DMS 273 (cell line): ENCODE measurements at regions not wholly inside any gene's neighbourhood (a gene's known extent, or its start where the extent isn't known, plus 50 kb on each side); places are given as distances from the start of the nearest gene placed in this dataset.

Experiments
- DNase-seq: peaks from one replicate; lab custom pipeline; 2025; ENCODE audit not compliant: unreplicated experiment; lab: John Stamatoyannopoulos, UW

DNA sequence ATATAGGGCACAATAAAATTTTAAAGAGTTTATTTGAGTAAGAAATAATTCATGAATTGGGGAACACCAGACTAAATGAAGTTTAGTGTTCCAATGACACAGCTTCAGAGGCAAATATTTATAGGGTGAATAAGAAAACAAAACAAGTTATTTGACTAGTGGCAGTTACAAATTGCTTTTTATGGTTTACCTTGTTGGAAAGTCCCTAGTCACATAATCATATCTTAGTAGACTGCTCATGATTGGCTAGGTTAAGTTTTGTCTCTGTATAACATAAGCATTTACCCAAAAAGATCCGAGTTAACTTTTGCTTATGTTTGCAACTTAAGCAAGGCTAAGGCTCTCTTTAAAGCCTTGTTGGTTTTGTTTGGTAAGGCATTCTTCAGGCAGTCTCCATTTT lies 224.7 kb upstream of the MIR17HG start:
- DNase-seq = no peak

DNA sequence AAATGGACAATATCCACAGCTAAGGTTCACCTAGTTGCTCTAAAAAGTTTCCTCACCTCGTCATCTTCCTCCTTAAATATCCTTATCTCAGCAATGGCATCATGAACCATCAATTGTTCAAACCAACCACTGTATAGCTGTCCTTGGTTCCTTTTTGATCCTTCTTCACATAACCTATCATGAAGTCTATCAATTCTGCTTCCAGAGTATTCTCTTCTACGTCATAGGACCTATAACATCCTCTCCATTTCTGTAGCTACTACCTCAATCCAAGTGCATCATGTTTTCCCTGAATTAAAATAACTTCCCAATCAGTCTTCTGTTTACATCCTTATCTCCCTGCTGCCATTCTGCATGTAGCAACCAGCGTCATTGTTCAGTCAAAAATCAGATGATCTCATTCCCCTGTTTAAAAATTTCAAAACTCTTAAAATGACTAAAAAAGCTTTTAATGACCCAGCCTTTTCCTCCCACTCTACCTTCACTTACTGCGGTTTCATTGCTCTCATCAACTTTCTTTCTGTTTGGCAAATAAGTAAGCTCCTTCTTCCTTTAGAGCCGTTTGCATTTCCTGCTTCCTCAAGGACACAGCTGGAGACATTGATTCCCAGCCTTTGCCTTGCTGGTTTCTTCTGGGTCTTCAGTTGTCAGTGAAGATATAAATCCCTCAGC lies 223.9 kb upstream of the MIR17HG start:
- no peak for DNase-seq

DNA sequence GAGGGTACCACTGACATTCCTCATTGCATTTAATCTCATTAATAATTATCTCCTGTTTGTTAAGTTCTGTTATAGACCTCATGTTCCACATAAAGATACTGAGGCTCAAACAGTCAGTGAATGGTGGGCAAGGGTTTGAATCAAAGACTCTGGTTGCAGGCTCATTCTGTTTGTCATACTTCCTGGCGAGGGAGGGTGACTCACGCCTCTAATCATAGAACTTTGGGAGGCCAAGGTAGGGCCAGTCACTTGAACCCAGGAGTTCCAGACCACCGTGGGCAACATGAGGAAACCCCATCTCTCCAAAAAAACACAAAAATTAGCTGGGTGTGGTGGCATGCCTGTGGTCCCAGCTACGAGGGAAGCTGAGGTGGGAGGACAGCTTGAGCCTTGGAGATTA lies 220.7 kb upstream of the MIR17HG start:
- DNase-seq = no peak

DNA sequence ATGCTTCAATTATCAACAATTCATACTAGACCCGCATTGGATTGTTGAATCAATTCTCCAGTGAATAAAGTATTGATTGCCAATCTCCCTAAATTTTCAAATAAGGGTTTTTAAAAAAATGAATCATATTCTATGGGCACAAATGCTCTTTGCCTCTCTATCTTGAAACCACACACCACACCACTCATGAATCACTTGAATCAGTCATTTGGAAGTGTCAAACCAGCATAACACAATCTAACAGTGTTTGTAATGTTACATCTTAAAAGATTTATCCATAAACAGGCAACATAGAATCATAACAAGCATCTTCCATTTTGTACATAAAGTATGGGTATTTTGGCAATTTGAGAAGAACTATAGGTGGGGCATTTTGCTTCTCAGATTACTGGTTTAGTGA lies 219.5 kb upstream of the MIR17HG start:
- DNase-seq = no peak

DNA sequence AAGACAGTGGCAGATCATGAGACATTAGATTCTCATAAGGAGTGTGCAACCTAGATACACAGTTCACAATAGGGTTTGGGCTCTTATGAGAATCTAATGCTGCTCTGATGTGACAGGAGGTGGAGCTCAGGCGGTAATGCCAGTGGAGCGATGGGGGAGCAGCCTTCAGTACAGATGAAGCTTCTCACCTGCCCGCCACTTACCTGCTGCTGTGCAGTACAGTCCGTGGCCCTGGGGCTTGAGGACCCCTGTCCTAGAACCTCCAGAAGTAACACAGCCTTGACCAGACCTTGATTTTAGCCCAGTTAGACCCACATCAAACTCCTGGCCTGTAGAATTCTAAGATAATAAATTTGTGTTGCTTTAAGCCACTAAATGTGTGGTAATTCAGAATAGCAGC lies 215.1 kb upstream of the MIR17HG start:
- DNase-seq = no peak

DNA sequence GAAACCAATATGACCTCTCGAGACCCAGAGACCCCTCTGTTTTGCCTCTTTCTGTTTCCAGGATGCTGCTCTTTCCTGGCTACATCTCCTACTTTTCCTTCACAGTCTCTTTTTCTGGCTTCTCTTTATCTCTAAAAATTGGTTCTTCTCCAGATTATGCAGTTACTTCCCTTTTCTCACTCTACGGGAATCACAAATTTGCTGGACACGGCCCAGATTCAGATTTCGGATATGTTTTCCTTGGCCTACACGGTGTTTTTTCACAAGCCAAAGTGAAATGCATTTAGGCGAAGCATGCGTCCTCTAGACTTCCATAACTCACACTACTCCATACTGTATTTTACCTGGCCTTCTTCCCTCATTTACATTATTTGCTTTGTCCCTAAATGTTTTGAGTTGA lies 214.7 kb upstream of the MIR17HG start:
- no peak for DNase-seq

DNA sequence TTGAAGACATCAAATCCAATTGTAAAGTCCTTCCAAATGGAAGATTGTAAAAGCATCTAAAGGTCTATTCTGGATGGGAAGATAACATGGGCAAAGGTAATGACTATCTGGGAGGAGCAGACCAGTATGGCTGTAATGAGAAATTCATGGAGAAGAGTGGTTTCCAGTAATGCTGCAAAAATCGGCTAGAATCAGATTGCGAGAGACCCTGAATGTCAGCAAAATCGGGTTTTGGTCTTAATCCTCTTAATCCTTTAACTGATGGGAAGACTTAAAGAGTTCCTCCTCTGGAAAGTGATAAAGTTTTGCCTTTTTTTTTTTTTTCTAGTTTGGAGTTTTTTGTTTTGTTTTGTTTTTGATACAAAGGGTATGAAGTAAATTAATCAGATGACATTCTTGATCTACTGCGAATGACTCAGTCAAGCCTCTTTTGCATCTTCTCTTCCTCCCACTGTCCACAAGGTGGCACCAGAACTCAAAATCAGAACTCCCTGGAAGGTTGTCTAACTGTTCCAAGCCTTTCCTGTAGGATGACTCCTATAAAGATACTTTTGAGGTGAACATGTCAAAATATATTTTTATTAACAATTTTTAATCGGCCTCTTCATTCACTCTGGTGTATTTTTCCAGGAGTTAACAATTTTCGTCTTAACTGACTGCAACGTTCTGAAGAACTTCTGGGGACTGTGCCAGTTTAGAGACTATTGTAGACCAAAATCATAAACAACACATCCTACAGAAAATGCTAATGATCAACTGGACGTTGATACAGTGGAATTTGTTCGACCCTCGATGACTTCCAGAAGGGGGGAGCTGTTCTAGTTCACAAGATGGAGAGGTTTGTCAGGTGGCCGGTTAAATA lies 213.3 kb upstream of the MIR17HG start:
- DNase-seq = peak; percentile 57

DNA sequence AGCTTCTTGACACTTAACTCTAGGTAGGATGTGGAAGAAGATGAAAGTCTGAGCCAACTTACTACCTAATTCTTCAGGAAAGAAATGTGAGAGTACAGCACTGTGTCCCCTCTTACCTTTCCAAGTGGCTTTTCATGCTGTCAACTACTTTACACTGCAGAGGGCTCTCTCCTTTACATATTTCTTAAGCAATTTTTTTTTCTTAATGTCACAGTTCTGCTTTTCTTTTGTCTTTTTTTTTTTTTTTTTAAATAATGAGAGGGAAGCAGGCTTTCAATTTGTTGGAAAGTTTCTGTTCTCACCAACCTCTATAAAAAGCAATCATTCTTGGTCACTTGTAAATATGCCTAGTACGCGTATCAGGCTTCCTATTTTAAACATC lies 212.7 kb upstream of the MIR17HG start:
- DNase-seq = no peak

DNA sequence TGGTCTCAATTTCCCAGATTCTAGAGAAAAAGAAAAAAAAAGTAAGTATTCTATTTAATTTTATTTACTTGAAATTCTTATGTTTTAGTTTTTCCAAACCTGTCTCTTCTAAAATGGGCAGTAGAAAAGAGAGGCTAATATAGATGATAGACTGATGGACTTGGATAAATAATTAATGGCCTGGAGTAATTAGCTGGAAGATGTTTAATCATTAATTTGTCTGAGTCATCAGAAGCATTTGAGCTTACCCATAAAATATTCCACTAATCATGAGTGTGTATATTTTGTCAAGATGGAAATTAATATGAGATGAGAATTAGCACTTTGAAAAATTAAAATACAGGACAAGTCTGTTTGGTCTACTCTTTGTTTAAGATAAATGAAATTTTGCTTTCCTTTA lies 212.1 kb upstream of the MIR17HG start:
- no peak for DNase-seq

DNA sequence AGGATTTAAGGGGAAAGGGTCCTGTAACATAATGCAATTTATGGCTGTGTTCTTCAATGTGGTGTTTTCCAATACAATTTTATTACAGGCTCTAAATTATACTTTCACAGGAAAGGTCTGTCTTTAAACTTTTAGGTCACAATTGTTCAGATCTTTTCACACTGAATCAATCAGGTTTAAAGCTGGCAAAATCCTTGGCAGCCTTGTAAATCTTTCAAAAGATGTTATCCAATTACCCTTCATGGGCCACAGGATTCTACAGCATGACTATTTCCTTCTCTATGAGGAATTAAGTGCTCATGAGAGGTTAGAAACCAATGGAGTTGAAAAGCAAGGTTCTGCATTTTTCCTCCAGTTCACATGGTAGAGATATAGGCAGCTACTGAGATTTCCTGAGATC lies 211.5 kb upstream of the MIR17HG start:
- no peak for DNase-seq

DNA sequence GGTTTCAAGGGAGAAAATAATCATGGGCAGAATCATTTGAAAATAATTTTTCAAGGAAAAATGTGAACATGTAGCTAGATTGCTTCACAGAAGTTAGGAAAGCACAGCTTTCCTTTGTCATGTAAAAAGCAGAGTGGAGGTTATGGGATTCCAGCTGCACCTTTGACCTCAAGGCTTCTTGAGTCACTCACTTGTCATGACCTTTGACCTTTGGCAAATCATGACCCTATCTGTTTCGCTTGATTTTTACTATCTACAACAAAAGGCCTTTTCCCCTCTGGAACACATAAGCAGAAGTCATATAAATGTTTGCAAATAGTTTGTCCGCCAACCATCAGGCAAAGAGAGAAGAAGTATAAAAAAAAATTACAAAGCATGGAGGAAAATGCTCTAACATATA lies 210.7 kb upstream of the MIR17HG start:
- DNase-seq = no peak

DNA sequence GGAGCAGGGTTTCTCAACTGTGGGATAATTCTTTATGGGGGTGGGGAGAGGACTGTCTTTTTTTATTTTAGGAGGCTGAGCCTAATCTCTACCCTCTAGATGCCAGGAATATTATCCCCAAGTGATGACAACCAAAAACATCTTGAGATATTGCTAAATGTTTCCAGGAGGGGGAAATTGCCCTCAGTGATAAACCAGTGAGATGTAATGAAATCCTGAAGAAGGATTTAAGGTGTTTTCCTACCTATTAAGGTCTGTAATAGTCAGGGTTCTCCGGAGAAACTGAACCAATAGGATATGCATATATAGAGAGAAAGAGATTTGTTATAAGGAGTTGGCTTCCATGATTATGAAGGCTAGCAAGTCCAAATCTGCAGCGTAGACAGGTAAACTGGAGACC lies 208.3 kb upstream of the MIR17HG start:
- DNase-seq = no peak

DNA sequence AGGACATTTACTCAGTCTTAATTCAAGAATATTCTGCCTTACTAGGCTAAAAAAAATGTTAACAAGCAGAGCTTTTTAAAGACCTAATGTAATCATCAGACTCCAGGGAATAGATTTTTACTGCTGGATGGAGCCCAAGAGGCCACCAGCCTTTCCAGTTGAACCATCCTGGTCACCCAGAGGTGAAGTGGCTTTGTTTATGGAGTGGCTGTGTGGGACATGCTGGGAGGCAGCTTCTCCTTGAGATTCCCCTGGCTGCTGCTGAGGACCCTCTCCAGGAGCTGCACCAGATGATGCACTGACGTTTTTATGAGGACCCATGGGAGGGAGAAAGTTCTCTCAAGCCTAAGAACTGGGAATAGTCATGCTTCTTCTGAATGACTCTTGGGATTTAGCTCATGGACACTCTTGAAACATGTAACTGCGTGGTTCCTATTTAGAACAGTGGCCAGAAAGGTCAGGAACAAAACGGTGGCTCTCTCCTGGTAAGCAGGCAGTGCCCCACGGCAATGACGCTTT lies 205.9 kb upstream of the MIR17HG start:
- DNase-seq = no peak

DNA sequence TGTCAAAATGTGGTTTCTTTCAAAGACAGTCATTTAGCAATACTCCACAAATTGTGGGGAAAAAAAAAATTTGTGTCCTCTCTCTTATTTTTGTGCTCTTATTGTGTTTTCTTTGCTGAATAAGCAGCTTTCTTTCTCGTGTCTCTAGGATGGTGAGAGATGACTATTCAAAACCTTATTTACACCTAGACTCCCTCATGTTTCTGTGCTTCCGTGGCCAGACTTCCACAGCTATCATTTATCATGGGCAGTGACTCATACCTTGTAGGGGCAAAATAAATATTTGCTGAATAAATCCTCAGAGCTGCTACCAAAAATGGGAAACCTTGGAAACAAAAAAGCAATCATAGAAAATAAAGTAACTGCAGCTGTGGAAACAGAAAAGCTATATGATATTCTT lies 204.9 kb upstream of the MIR17HG start:
- no peak for DNase-seq

DNA sequence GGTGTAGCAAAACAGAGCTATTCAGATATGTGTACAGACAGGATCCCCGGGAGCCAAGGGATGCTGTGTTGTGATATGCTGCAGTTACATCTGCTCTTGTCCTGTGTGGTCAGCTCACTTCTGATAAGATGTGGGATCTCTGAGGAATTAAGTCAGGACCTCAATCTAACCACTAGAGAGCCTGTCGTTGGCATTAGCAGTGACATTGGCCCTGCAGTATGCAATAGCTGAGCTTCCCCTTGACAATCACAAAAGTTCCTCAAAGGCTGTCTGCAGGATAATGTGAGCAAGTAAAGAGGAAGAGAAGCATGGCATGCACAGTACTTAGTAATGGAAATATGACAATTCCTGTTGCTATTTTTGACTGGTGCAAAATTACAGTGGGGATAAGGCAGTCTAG lies 203.4 kb upstream of the MIR17HG start:
- no peak for DNase-seq

DNA sequence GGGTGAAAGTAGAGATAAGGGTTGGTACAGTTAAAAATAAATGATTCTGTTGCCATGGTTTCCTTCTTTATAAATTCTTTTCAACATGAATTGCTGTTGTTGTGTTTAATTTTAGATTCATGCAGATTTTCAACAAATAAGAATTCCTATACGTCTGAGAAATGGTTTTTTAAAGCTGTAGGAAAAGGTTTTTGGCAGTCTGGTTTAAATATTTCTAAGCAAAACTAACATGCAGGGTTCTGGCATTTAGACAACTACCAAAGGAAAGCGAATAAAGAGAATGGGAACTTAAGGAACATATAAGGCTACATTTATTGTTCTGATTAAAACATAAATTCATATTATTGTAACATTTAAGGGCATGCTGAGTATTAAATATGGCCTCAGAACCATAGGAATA lies 203.0 kb upstream of the MIR17HG start:
- no peak for DNase-seq

DNA sequence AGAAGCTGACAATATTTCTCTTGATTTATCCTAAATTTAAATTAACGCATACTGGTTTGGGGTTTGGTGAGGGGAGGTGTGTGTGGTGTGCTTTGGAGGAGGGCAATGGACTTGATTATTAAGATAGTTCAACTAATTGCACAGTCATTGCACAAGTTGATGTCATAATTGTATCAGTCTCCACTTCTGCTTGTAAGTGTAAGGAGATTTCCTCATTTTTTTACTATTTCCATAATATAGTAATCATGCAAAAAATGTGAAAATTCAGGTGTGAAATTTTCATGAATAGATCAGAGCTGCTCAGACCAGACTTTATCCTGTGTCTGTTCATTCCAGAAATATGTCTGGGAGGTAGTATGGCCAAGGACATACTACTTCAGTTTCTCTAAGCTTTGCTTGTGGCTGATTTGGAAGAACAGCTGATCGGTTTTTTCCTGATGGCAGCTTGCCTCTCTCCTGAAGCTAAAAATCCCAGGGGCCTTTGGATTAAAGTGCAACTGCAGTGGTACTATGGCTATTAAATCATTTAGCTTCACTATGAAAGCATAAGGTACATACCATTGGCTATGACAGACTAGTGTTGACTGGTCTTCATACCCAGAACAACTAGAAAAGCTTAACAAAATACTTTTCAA lies 201.8 kb upstream of the MIR17HG start:
- no peak for DNase-seq

DNA sequence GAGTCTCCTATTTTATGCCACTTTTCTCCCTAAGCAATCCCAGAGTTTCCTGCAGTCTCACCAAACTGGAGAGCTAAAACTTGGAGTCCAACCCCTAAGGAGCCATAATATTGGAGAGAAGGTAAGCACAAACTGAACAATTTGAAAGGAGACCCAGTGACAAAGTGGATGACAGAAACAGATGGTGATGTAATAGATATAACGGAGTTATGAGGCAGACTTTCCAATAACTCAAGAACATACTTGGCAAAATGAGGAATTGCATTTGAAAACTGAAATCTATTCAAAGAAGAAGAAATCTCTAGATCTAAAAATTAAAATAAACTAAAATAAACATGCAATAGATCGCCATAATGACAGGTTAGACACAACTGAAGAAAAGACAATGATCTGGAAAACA lies 200.9 kb upstream of the MIR17HG start:
- no peak for DNase-seq

DNA sequence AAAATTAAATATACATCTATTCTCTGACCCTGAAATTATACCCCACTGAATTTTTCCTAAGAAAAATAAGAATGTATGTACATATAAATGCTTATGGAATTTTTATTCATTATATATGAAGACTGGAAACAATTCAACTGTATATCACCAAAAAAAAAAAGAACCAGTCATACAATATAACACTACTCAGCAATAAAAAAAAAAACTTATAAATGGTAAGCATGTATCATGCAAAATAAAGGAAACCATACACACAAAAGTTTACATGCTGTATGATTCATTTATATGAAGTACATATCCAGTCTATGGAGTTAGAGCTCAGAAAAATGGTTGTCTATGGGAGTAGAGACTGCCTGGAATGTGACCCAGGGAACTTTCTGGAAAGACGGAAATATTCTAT lies 199.4 kb upstream of the MIR17HG start:
- no peak for DNase-seq

DNA sequence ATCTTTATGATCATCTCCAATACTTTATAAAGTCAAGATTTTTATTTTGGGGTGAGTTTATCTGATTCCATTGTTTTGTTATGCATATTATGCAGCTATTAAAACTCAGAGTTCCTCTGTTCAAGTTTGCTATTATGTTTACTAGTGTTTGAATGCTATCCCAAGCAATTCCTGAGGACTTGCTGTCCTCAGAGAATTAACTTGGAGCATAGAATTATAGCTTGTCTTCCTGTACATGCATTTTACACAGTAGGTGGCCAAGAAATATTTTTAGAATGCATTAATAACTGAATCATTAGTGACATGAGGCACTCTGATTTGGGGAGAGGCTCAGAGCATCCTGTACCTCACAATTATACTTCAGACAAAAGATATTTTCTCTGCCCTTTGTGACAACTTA lies 195.6 kb upstream of the MIR17HG start:
- DNase-seq = no peak

DNA sequence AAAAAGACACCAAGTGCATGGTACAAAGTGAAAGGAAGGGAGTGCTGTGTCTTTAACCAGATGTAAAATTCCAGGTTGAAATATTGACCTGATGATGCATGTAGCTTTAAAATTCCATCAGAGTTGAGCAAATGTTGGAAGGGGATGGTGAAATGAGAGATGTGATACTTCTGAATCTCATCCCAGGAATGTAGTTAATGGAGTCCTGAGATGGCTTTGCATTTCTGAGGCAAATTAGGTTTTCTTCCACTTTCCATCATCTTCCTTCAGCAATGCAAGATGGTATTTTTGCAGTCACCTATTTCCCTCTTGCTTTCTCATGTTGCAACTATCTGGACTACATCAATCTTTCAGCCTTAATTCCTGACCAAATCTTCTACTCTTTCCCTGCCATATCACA lies 194.1 kb upstream of the MIR17HG start:
- no peak for DNase-seq
